ENCODE measurements at regions not wholly inside any gene's neighbourhood (a gene's known extent, or its start where the extent isn't known, plus 50 kb on each side); places are given as distances from the start of the nearest gene placed in this dataset.

DNA sequence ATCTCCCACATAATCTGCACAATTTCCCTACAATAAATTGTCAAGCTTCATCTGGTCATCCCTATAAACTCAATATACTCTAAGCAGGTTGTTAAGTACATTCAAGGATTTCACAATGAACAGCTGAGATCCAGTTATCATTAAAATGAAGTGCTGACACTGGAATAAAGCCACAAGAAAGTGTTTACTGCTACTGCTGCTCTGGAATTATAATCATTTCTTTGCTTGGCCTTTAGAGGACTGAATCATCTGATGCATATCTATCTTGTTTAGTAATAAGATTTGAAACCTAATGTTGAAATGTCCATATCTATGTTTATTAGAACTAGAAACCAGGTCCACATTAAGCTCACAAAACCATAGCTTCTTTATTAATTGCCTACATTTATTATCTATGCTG, 338.6 kb upstream of the ZFP42 start:
- Histone ChIP-seq H2BK20ac (ENCODE audit: low read length) (no peak overlapping the region), H4K5ac (ENCODE audit: insufficient read length, low read depth, low read length) (no peak overlapping the region), H3K23me2 (ENCODE audit: low read depth, low read length) (no peaks in the 10 kb centered on the region), H3K9me3 (ENCODE audit: insufficient read depth in 2 of 2, low read depth in 1 of 2, low read length in 1 of 2) (peaks cover 0 to 17% of the 10 kb centered on the region in 2 experiments; a peak in 3 of 4 replicates), H3K79me2 (ENCODE audit: control insufficient read depth in 1 of 2, insufficient read depth in 2 of 2, low read length in 2 of 2) (no peaks in the 10 kb centered on the region), H3K14ac (ENCODE audit: insufficient read length) (no peak overlapping the region), H3K18ac (ENCODE audit: extremely low read depth, low read length) (no peak overlapping the region), H2AK5ac (ENCODE audit: low read depth, low read length) (no peak overlapping the region), H3K36me3 (ENCODE audit: control insufficient read depth in 2 of 4, insufficient read depth in 4 of 4, low read length in 3 of 4) (no peaks in the 10 kb centered on the region), H3K56ac (replicated peaks; ENCODE audit: insufficient read length, low read depth, low read length) (no peak overlapping the region), H3K27me3 (replicated peaks in 1 of 4; ENCODE audit: control insufficient read depth in 3 of 4, extremely low read depth in 1 of 4, insufficient read depth in 3 of 4, low read length in 3 of 4) (no peaks in the 10 kb centered on the region; a peak in 1 of 7 replicates), H3K79me1 (ENCODE audit: low read depth, low read length) (no peaks in the 10 kb centered on the region), H3K4ac (replicated peaks; ENCODE audit: insufficient read length, low read depth, low read length) (no peak overlapping the region), H2BK5ac (ENCODE audit: low read depth, low read length) (no peak overlapping the region), H3K9ac (replicated peaks in 1 of 4; ENCODE audit: extremely low read depth in 1 of 4, low read depth in 3 of 4, low read length in 3 of 4) (no peak overlapping the region), H2AFZ (ENCODE audit: low read length) (no peak overlapping the region), H2BK120ac (replicated peaks; ENCODE audit: low read depth, low read length) (no peak overlapping the region), H2BK12ac (ENCODE audit: low read depth, low read length) (no peak overlapping the region), H4K20me1 (replicated peaks in 1 of 2; ENCODE audit: control insufficient read depth in 1 of 2, insufficient read depth in 2 of 2, low read length in 2 of 2) (no peaks in the 10 kb centered on the region), H3K4me3 (ENCODE audit: extremely low read depth in 1 of 4, insufficient read depth in 2 of 4, low read depth in 3 of 4, low read length in 4 of 4) (no peak overlapping the region), H3K4me2 (ENCODE audit: insufficient read depth in 1 of 2, low read depth in 2 of 2, low read length in 2 of 2) (no peak overlapping the region), H3K4me1 (replicated peaks in 1 of 4; ENCODE audit: control insufficient read depth in 3 of 4, insufficient read depth in 4 of 4, low read length in 3 of 4) (no peaks in the 10 kb centered on the region), H3K27ac (ENCODE audit: low read depth, low read length) (no peak overlapping the region), H2BK15ac (ENCODE audit: low read length) (no peak overlapping the region), H4K8ac (ENCODE audit: extremely low read depth, insufficient read depth, low read length) (no peak overlapping the region), H4K91ac (replicated peaks; ENCODE audit: insufficient read length, low read length) (no peak overlapping the region), H3K23ac (ENCODE audit: insufficient read length) (no peak overlapping the region)
- ChIA-PET POLR2A (ENCODE audit: partially characterized antibody) (no interaction called here), CTCF (ENCODE audit: partially characterized antibody) (interaction anchor here (2.0 kb wide), 1 partner anchor 28 kb away, joined by 4 read pairs; no protein-coding TSS in a partner anchor)
- FAIRE-seq (no peak), DNase-seq (ENCODE audit: low read depth in 1 of 2, low spot score in 2 of 2) (no peak)
- no peak for TF ChIP-seq TBP (IDR thresholded peaks at IDR 0.05; ENCODE audit: low read depth, low read length)
- no peak for TF ChIP-seq CREB1 (IDR thresholded peaks at IDR 0.05)
- no peak for TF ChIP-seq GABPA (IDR thresholded peaks at IDR 0.05; ENCODE audit: borderline replicate concordance, insufficient read depth, low read length)
- no peak for TF ChIP-seq SP2 (IDR thresholded peaks at IDR 0.05; ENCODE audit: low read length)
- TF ChIP-seq CTBP2 (IDR thresholded peaks at IDR 0.05; ENCODE audit: borderline replicate concordance, insufficient read depth, insufficient read length, low read length), result no peak

Measured in H1 (cell line).